ENCODE measurements at regions not wholly inside any gene's neighbourhood (a gene's known extent, or its start where the extent isn't known, plus 50 kb on each side); places are given as distances from the start of the nearest gene placed in this dataset.
"Not testable (repeated sequence)": the region's sequence is repeated elsewhere in the genome, so short reads cannot be mapped to it uniquely, and the experiment has no call there.

DNA sequence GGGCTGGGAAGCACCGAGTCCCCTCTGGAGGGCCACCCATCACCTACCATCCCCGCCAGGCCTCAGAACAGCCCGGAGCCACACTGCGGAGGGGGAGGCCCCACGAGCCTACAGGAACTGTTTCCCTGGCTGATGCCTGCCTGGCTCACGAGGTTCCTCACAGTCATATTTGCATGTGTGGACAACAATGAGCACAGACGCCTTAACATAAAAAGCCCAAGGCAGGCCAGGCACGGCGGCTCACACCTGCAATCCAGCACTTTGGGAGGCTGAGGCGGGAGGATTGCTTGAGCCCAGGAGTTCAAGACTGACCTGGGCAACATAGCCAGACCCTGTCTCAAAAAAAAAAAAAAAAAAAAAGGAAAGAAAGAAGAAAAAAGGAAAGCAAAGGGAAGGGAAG, 125.9 kb downstream of the FAM53A start:
- no peak for DNase-seq

- no peak for DNase-seq
Measured at GRCh38 chr4:1557221-1557597, 126.9 kb downstream of the FAM53A start.

DNA sequence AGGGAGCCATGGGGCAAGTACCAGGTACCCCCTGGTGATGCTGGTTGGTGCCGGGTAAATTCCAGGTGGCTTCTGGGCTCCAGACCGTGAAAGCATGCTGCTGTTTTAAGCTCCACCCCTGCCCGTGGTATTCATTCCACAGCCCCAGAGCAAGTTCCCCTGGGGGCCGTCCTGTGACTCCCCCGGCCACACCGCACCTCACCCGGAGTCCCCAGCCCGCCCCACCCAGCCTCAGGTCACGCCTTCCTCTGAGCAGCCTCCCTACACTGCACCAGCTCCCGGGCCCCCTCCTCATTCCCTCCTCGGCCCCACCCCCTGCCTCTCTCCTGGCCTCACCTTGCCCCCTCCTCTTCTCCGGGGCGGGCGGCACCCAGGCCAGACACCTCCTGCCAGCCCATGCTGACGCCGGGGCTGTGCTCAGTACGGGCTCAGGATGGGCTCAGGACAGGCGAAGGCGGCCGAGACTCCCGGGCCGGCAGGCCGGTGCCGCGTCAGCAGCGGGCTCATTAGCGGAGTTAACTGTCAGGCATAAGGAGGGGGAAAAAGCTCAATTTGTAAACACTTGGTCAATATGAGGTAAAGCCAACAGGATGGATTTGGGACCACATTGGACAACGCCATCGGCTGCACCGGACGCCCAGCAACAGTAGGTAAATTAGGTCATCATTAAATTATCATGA, 127.4 kb downstream of the FAM53A start:
- no peak for DNase-seq

DNA sequence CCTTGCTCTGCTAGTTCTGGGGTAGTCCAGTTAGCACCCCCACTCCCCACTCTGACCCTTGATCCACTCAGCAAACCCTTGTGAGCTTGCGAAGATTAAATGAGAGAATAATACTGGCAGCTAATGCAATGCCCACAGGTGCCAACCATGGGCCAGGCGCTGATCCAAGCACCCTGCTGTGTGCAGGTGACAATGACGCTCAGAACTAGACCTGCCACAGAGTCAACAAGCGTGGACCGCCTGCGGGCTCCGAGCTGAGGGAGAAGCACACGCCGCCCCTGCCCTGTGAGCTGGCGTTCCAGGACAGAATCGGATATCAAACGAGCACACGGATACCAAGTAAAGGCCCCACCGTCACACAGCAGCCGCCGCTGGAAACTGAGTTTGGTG, 129.2 kb downstream of the FAM53A start:
- no peak for DNase-seq

GRCh38 chr4:1554246-1554875, 129.8 kb downstream of the FAM53A start:
- no peak for DNase-seq

DNA sequence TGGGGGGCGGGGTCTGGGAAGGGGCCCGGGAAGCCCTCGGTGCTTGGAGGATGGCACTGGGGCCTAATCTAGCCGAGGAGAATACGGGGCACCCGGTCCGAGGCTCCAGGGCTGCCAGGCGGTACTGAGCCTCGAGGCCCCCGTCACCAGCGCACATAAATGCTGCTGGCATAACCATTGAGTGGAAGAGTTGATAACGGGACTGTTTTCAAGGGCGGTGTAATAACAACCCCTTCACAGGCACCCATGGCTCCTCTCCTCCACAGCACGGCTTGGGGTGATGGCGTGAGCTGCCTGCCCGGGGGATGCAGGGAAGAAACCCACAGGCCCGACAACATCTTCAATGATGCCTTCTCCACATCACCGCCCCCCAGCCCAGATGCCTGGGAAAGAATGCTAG, 130.7 kb downstream of the FAM53A start:
- DNase-seq: no peak

- no peak for DNase-seq
Measured at GRCh38 chr4:1552451-1552850, 131.7 kb downstream of the FAM53A start.

DNA sequence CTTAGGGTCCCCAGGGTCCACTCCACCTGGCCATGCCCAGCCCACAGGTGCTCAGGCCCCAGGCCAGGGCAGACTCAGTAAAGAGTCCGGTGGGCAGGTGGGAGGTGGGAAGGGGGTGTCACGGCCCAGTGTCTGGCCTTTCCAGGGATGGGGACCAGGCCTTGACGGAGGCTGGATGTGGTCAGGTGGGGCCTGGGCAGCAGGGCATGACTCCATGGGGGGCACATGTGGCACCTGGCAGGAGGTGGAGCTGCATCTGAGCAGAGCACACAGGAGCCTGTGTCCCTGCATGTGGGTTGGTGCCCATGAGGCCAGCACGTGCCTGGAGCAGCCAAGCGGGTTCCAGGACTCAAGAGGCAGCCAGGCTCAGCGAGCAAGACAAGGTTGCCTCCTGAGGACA, 132.9 kb downstream of the FAM53A start:
- DNase-seq: no peak

DNA sequence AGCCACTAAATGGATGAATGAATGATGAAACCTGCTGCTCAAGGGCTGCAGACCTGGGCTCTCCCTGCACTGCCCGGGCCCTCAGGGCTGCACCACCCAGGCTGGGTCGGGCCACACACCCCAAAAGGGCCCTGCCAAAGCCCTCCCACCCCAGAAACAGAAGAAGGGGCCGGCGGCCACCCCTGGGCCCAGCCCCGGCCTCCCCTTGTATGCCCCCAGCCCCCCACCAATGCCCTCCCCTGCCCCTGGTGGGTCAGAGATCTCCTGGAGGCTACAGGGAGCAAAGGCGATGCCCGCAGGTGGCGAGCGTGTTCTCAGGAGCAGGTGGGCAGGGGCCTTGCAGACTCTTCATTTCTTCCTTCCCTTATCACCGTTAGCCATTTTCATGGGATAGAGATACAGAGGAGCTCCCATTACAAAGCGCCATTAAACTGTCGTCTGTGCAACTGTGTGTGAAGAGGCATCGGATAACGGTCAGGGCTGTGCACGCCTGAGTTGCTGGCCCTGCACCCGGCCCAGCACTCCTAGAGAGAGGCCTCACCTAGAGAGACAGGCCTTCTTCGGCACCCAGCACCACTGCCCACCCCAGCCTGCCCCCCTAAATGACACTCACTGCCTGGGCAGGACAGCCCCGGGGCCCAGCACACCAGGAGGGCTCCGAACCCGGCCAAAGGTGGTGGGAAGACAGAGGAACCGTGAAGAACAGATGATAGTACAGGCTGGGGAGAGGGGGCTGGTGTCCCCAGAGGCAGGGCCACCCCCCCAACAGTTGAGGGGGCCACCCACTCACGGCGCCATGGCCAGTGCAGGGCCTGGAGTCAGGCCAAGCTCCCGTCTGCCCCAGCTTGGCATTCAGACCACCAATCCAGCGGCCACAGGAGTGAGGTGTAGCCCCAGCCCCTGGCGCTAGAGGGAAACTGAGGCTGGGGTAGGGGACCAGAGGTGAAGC, 133.7 kb downstream of the FAM53A start:
- DNase-seq: no peak

DNA sequence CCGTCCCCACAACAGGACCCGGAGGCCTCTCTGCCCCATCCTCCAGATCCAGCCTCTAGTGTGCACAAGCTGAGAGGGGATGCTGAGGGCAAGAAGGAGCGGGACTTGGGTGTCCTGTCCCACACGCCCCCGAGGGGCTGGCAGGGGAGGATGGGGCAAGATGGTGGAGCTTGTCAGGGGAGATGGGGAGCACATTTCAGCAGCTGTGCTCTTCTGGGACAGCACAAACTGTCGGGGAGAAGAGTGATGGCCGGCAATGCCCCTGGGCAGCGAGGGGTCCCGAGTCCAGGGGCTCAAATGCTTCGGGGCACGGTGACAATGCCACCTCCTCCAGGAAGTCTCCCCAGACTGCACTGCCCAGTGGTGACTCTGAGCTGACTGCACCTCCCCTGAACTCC, 134.5 kb downstream of the FAM53A start:
- no peak for DNase-seq

- DNase-seq: peak; percentile 70
Measured at GRCh38 chr4:1548827-1549637, 135.1 kb downstream of the FAM53A start.

- DNase-seq: no peak
Measured at GRCh38 chr4:1547856-1548826, 136.0 kb downstream of the FAM53A start.

GRCh38 chr4:1547131-1547855, 136.8 kb downstream of the FAM53A start:
- DNase-seq: no peak

- peak; percentile 27 for DNase-seq
Measured at GRCh38 chr4:1544861-1545281, 138.6 kb upstream of the NKX1-1 start.

- not testable (repeated sequence) for DNase-seq
Measured at GRCh38 chr4:1544435-1544834, 138.2 kb upstream of the NKX1-1 start.

GRCh38 chr4:1543976-1544375, 137.7 kb upstream of the NKX1-1 start:
- DNase-seq: no peak

DNA sequence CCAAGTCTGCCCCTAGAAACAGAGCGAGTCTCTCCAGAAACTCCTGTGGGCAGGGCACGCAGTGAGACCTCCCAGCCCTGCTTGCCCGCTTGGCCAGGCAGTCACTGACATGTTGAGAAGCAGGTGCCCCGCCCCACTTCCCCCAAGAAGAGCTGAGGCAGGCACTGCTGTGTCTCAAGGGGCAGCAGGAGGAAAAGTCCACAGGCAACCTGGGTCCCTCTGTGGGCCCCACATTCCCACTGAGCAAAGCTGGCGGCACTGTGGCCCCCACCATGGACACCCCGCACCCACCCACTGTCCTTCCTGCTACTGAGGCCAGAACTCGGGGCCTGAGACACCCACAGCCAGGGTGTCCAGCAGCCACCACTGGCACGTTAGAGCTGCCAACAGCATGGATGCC, 137.3 kb upstream of the NKX1-1 start:
- DNase-seq: no peak

DNA sequence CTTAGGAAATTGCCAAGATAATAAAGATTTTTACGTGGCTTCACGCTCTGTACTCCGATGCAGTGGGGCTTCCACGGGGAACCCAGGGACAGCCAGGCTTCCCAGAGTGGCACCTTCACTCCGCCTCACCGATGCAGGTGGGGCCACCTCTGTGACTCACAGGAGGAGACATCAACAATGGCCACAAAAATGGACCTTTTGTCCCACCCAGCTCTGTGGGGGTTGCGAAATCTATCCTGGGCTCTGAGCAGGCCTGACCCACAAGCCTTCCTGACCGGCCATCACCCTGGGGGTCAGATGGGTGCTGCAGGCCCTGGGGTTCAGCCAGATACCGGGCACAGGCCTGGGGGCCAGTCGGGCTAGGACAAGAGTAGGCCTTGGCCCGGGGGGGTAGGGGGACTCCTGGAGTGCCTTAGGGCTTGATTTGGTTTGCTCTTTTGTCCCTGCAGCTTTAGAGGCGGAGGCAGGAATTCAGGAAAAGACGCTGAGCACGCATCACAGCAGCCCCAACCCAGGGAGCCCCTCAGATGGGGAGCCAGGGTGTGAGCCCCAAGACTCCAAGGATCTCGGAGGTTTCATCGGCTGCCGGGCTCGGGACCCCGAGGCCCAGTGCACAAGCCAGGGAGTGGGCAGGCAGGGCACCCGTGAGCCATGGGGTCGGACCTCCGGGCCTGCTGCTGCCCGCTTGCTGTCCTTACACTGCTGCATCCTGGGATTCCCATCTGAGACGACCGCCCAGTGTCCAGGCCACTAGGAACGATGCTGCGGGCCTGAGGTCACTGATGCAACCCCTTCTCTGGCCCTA, 136.5 kb upstream of the NKX1-1 start:
- DNase-seq: no peak

GRCh38 chr4:1542226-1542490, 135.9 kb upstream of the NKX1-1 start:
- DNase-seq: no peak

DNA sequence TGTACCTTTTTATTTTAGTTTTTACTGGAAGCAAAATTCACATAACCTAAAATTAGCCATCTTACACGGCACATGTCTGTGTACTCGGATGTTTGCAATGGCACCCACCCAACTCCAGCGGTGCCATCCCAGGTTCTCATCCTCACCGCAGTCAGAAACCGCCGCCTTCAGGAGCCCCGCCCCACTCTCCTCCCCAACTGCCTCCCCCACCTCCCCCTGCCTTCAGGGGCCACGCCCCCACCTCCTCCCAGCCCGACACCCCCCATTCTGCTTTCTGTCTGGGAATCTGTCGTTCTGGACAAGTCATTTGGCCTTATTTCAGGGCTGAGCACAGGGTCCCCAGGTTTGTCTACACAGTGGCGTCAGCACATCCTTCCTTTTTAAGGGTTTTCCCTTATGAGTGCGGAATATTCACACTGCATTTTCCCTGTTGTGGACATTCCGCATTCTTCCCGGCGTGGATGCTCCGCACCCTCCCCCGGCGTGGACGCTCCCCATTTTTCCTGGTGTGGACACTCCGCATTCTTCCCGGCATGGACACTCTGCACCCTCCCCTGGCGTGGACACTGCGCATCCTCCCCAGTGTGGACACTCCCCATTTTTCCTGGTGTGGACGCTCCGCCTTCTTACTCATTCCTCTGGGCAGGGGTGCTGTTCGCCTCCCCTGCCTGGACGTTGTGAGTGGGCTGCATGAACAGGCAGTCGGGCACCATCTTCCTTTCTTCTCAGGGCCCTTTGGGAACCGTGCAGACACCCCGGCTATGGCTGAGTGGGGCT, 135.4 kb upstream of the NKX1-1 start:
- no peak for DNase-seq
